ENCODE measurements at regions not wholly inside any gene's neighbourhood (a gene's known extent, or its start where the extent isn't known, plus 50 kb on each side); places are given as distances from the start of the nearest gene placed in this dataset.

GRCh38 chr12:131608740-131609690, 101.9 kb upstream of the SFSWAP start:
- no peak overlapping the region for H3K9ac ChIP-seq (ENCODE audit: insufficient read depth in 1 of 2, low read length in 2 of 2)
- no peaks in the 10 kb centered on the region for H3K36me3 ChIP-seq (ENCODE audit: control insufficient read depth in 4 of 4, insufficient read depth in 4 of 4, low read length in 4 of 4)
- peak; percentile 73 for TF ChIP-seq CTCF (IDR thresholded peaks at IDR 0.05; ENCODE audit: control extremely low read depth, extremely low read depth)
- WGBS, 2 donors = 40 to 45% methylated on average over 27 of the region's 27 CpGs
- H3K4me3 ChIP-seq = no peak overlapping the region
- H3K27ac ChIP-seq (ENCODE audit: low read depth in 1 of 2, low read length in 1 of 2) = no peak overlapping the region
- H3K4me1 ChIP-seq (ENCODE audit: control insufficient read depth in 5 of 5, insufficient read depth in 5 of 5, low read length in 5 of 5) = peaks cover 0 to 8% (median 0%) of the 10 kb centered on the region in 5 donors
- peak; percentile 85 for ATAC-seq (ENCODE audit: insufficient read depth, low FRiP score)
- no peaks in the 10 kb centered on the region for H3K9me3 ChIP-seq (ENCODE audit: control insufficient read depth in 4 of 4, insufficient read depth in 3 of 4, low read length in 3 of 4)
- H3K27me3 ChIP-seq (ENCODE audit: control insufficient read depth in 3 of 3, insufficient read depth in 3 of 3, low read length in 2 of 3) = peaks cover 0 to 17% (median 3%) of the 10 kb centered on the region in 3 donors
- peak; percentile 53 to 69 (median 60) for DNase-seq

- ATAC-seq (ENCODE audit: insufficient read depth, low FRiP score) = no peak
- no peak for DNase-seq
- no peak overlapping the region for H3K27ac ChIP-seq (ENCODE audit: low read depth in 1 of 2, low read length in 1 of 2)
- H3K27me3 ChIP-seq (ENCODE audit: control insufficient read depth in 3 of 3, insufficient read depth in 3 of 3, low read length in 2 of 3) = peaks cover 0 to 16% (median 2%) of the 10 kb centered on the region in 3 donors
- no peak overlapping the region for H3K9ac ChIP-seq (ENCODE audit: insufficient read depth in 1 of 2, low read length in 2 of 2)
- 91 to 94% methylated on average over 9 of the region's 9 CpGs for WGBS, 2 donors
- no peaks in the 10 kb centered on the region for H3K36me3 ChIP-seq (ENCODE audit: control insufficient read depth in 4 of 4, insufficient read depth in 4 of 4, low read length in 4 of 4)
- peaks cover 0 to 3% (median 0%) of the 10 kb centered on the region in 5 donors for H3K4me1 ChIP-seq (ENCODE audit: control insufficient read depth in 5 of 5, insufficient read depth in 5 of 5, low read length in 5 of 5)
- TF ChIP-seq CTCF (IDR thresholded peaks at IDR 0.05; ENCODE audit: control extremely low read depth, extremely low read depth) = no peak
- no peaks in the 10 kb centered on the region for H3K9me3 ChIP-seq (ENCODE audit: control insufficient read depth in 4 of 4, insufficient read depth in 3 of 4, low read length in 3 of 4)
- no peak overlapping the region for H3K4me3 ChIP-seq
Measured at GRCh38 chr12:131609762-131610161, 101.1 kb upstream of the SFSWAP start.

GRCh38 chr12:131610181-131610580, 100.7 kb upstream of the SFSWAP start:
- WGBS, 2 donors = 87 to 89% methylated on average over 10 of the region's 10 CpGs
- H3K9ac ChIP-seq (ENCODE audit: insufficient read depth in 1 of 2, low read length in 2 of 2) = no peak overlapping the region
- no peaks in the 10 kb centered on the region for H3K9me3 ChIP-seq (ENCODE audit: control insufficient read depth in 4 of 4, insufficient read depth in 3 of 4, low read length in 3 of 4)
- no peak overlapping the region for H3K4me3 ChIP-seq
- H3K4me1 ChIP-seq (ENCODE audit: control insufficient read depth in 5 of 5, insufficient read depth in 5 of 5, low read length in 5 of 5) = peaks cover 0 to 3% (median 0%) of the 10 kb centered on the region in 5 donors
- H3K27ac ChIP-seq (ENCODE audit: low read depth in 1 of 2, low read length in 1 of 2) = no peak overlapping the region
- no peak for ATAC-seq (ENCODE audit: insufficient read depth, low FRiP score)
- no peaks in the 10 kb centered on the region for H3K36me3 ChIP-seq (ENCODE audit: control insufficient read depth in 4 of 4, insufficient read depth in 4 of 4, low read length in 4 of 4)
- DNase-seq = no peak
- no peak for TF ChIP-seq CTCF (IDR thresholded peaks at IDR 0.05; ENCODE audit: control extremely low read depth, extremely low read depth)
- peaks cover 0 to 19% (median 2%) of the 10 kb centered on the region in 3 donors for H3K27me3 ChIP-seq (ENCODE audit: control insufficient read depth in 3 of 3, insufficient read depth in 3 of 3, low read length in 2 of 3)
